Renal cortex interstitium (tissue), 11 donors: ENCODE measurements at regions not wholly inside any gene's neighbourhood (a gene's known extent, or its start where the extent isn't known, plus 50 kb on each side); places are given as distances from the start of the nearest gene placed in this dataset.

Experiments used
- DNase-seq, 11 donors: peaks; one replicate each; pipeline ENCODE4 v3.0.0-alpha.2; 2013; ENCODE audit warnings: low read depth in 9 of 11, low spot score in 4 of 11; ENCODE audit errors: extremely low read depth in 1 of 11

GRCh38 chr10:112082120-112082519 lies 101.4 kb downstream of the GPAM start:
- DNase-seq, result peak in 10 of 11 donors; percentile 35 to 73 (median 52)

GRCh38 chr10:112083472-112083871 lies 100.1 kb downstream of the GPAM start:
- DNase-seq, result peak in 2 of 11 donors; percentile 18 to 19

GRCh38 chr10:112087953-112088456 lies 95.6 kb downstream of the GPAM start:
- no peak for DNase-seq

- no peak for DNase-seq
Measured at GRCh38 chr10:112091703-112092102, 91.9 kb downstream of the GPAM start.

GRCh38 chr10:112092519-112092918 lies 91.0 kb downstream of the GPAM start:
- DNase-seq, result no peak

GRCh38 chr10:112094984-112095383 lies 88.6 kb downstream of the GPAM start:
- DNase-seq, result no peak

- DNase-seq, result no peak
Measured at GRCh38 chr10:112095731-112096130, 87.8 kb downstream of the GPAM start.

GRCh38 chr10:112098682-112099081 lies 84.9 kb downstream of the GPAM start:
- no peak for DNase-seq
